ENCODE measurements at regions not wholly inside any gene's neighbourhood (a gene's known extent, or its start where the extent isn't known, plus 50 kb on each side); places are given as distances from the start of the nearest gene placed in this dataset.

DNA sequence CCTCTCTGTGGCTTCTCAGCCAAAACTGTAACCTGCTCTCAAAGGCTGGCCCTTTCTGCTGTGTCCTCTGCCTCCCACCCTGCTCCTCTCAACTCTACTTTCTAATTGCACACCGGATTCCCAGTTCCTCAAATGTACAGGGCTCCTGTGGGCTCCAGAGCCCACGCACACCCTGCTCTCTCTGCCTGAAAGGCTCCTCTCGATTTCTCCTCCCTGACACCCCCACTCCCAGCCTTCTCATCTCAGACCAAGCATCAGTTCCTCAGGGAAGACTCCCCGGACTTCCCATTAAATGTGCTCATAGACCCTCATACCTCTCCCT, 111.7 kb upstream of the STEAP1B start:
- ATAC-seq (ENCODE audit: low read depth) (no peak), DNase-seq (no peak)
- WGBS (ENCODE audit: insufficient coverage) = 67% methylated on average over 4 of the region's 4 CpGs
- H3K4me2 ChIP-seq (replicated peaks; ENCODE audit: low read depth, low read length, poor library complexity, severe bottlenecking) = no peak overlapping the region
- H3K4me3 Mint-ChIP-seq = no peak overlapping the region
- H3K9me3 Mint-ChIP-seq (ENCODE audit: insufficient read depth) = no peaks in the 10 kb centered on the region
- H3K4me3 ChIP-seq (ENCODE audit: control extremely low read depth in 1 of 5, extremely low read depth in 1 of 5, insufficient read depth in 1 of 5, low read depth in 2 of 5, low read length in 4 of 5) = no peak overlapping the region
- H3K9ac ChIP-seq (ENCODE audit: low read length) = no peak overlapping the region
- no peak overlapping the region for H3K27ac Mint-ChIP-seq
- TF ChIP-seq CTCF (IDR thresholded peaks at IDR 0.05) (no peak), EZH2 (IDR thresholded peaks at IDR 0.05; ENCODE audit: borderline replicate concordance, insufficient read depth, low read depth, low read length, poor library complexity, severe bottlenecking) (no peak)
- CTCF ChIA-PET = no interaction called here
- no peaks in the 10 kb centered on the region for H3K27me3 Mint-ChIP-seq
- H3K9me3 ChIP-seq (ENCODE audit: control extremely low read depth in 1 of 3, control insufficient read depth in 2 of 3, insufficient read depth in 1 of 3, low read length in 2 of 3) = no peaks in the 10 kb centered on the region
- H3K79me2 ChIP-seq (ENCODE audit: control insufficient read depth, insufficient read depth, low read length) = peaks cover 34% of the 10 kb centered on the region
- peaks cover 0 to 3% of the 10 kb centered on the region in 2 experiments for H3K36me3 ChIP-seq (replicated peaks in 1 of 2; ENCODE audit: control extremely low read depth in 1 of 2, control insufficient read depth in 1 of 2, extremely low read depth in 1 of 2, insufficient read depth in 2 of 2, low read length in 1 of 2)
- H2AFZ ChIP-seq (ENCODE audit: insufficient read depth, low read depth, low read length, poor library complexity, severe bottlenecking) = no peak overlapping the region
- H3K4me1 Mint-ChIP-seq = peaks cover 8% of the 10 kb centered on the region
- POLR2A ChIA-PET = no interaction called here
- no peaks in the 10 kb centered on the region for H4K20me1 ChIP-seq (ENCODE audit: control insufficient read depth, insufficient read depth, low read length, poor library complexity, severe bottlenecking)
- H3K4me1 ChIP-seq (ENCODE audit: control insufficient read depth in 2 of 2, insufficient read depth in 2 of 2, low read length in 2 of 2) = peaks cover 0 to 6% of the 10 kb centered on the region in 2 donors
- no peaks in the 10 kb centered on the region for H3K27me3 ChIP-seq (replicated peaks in 1 of 4; ENCODE audit: control extremely low read depth in 1 of 4, control insufficient read depth in 3 of 4, insufficient read depth in 4 of 4, low read length in 3 of 4)
- no peak overlapping the region for H3K27ac ChIP-seq (ENCODE audit: low read length in 2 of 2)
- intact Hi-C loops (cut with micrococcal nuclease) = loop anchor here (10.0 kb wide), 1 partner anchor 47 kb away; no protein-coding TSS in a partner anchor

GRCh38 chr7:22610951-22611757, 111.2 kb upstream of the STEAP1B start:
- TF ChIP-seq CTCF (IDR thresholded peaks at IDR 0.05) (no peak), EZH2 (IDR thresholded peaks at IDR 0.05; ENCODE audit: borderline replicate concordance, insufficient read depth, low read depth, low read length, poor library complexity, severe bottlenecking) (no peak)
- no peaks in the 10 kb centered on the region for H3K9me3 ChIP-seq (ENCODE audit: control extremely low read depth in 1 of 3, control insufficient read depth in 2 of 3, insufficient read depth in 1 of 3, low read length in 2 of 3)
- no peak for DNase-seq
- ATAC-seq (ENCODE audit: low read depth) = no peak
- intact Hi-C loops (cut with micrococcal nuclease) = loop anchor here (10.0 kb wide), 1 partner anchor 46 kb away; no protein-coding TSS in a partner anchor
- no peaks in the 10 kb centered on the region for H3K27me3 ChIP-seq (replicated peaks in 1 of 4; ENCODE audit: control extremely low read depth in 1 of 4, control insufficient read depth in 3 of 4, insufficient read depth in 4 of 4, low read length in 3 of 4)
- peaks cover 33% of the 10 kb centered on the region for H3K79me2 ChIP-seq (ENCODE audit: control insufficient read depth, insufficient read depth, low read length)
- H4K20me1 ChIP-seq (ENCODE audit: control insufficient read depth, insufficient read depth, low read length, poor library complexity, severe bottlenecking) = no peaks in the 10 kb centered on the region
- H2AFZ ChIP-seq (ENCODE audit: insufficient read depth, low read depth, low read length, poor library complexity, severe bottlenecking) = no peak overlapping the region
- Mint-ChIP-seq H3K27ac (no peak overlapping the region), H3K4me3 (no peak overlapping the region), H3K4me1 (peaks cover 8% of the 10 kb centered on the region), H3K27me3 (no peaks in the 10 kb centered on the region), H3K9me3 (ENCODE audit: insufficient read depth) (no peaks in the 10 kb centered on the region)
- ChIA-PET CTCF (interaction anchor here (0.9 to 1.0 kb wide), 2 partner anchors 112 to 115 kb away, joined by 3 read pairs; no protein-coding TSS in a partner anchor), POLR2A (no interaction called here)
- peaks cover 0 to 3% of the 10 kb centered on the region in 2 experiments for H3K36me3 ChIP-seq (replicated peaks in 1 of 2; ENCODE audit: control extremely low read depth in 1 of 2, control insufficient read depth in 1 of 2, extremely low read depth in 1 of 2, insufficient read depth in 2 of 2, low read length in 1 of 2)
- no peak overlapping the region for H3K27ac ChIP-seq (ENCODE audit: low read length in 2 of 2)
- no peak overlapping the region for H3K9ac ChIP-seq (ENCODE audit: low read length)
- peaks cover 0 to 6% of the 10 kb centered on the region in 2 donors for H3K4me1 ChIP-seq (ENCODE audit: control insufficient read depth in 2 of 2, insufficient read depth in 2 of 2, low read length in 2 of 2)
- H3K4me3 ChIP-seq (ENCODE audit: control extremely low read depth in 1 of 5, extremely low read depth in 1 of 5, insufficient read depth in 1 of 5, low read depth in 2 of 5, low read length in 4 of 5) = no peak overlapping the region
- no peak overlapping the region for H3K4me2 ChIP-seq (replicated peaks; ENCODE audit: low read depth, low read length, poor library complexity, severe bottlenecking)
- 87% methylated on average over 3 of the region's 3 CpGs for WGBS (ENCODE audit: insufficient coverage)

Data from B cell (primary cell).